ENCODE measurements at regions not wholly inside any gene's neighbourhood (a gene's known extent, or its start where the extent isn't known, plus 50 kb on each side); places are given as distances from the start of the nearest gene placed in this dataset.

DNA sequence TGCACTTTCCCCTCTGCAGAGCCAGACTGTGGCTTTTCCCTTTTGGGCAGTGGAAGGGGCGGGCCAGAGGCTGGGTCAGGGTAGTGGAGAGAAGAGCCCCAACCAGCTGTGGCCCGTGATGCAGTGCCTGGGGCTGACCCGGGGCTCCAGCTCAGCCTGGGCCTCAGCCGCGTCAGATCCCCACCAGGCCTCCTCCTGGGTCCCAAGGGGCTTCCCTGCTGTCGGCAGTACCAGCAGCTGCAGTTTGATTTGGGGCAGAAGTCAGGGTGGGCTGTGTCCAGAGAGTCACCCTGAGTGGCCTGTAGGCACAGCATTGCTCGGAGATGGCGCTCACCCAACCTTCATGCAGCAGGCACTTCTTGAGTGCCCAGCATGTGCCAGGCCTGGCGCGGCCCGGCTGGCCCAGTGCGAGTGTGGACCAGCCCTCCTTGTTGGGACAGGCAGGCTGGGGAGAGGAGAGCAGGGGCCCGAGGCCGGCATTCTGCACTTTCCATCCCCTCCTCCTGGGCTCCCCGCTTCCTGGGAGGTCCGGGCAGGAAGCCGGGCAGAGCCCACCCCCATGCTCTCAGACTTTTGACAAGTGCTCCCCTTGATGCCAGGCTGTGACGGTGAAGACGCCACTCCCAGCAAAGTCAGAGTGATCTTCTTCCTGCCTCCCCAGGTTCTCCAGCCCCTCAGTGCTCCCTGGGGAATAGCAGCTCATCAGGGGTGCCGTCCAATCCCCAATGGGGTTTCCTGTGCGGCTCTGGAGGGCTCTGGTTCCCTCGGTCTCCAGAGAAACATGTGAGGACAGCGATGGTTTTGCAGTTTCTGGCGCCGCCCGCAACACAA lies 88.3 kb upstream of the COL5A1 start:
- TF ChIP-seq CTCF (conservative IDR thresholded peaks at IDR 0.05; ENCODE audit: low read depth): no peak
- POLR2A ChIA-PET (ENCODE audit: low non-redundant PET): interaction anchor here (0.6 kb wide), 1 partner anchor 205 kb away, joined by 3 read pairs; no protein-coding TSS in a partner anchor
- H3K27ac ChIP-seq: peak overlapping the region; percentile 85
- CTCF ChIA-PET: interaction anchor here (1.0 to 1.1 kb wide), 2 partner anchors 110 to 389 kb away, joined by 3 read pairs; partner anchors contain the start of gene RNU6ATAC
- DNase-seq (ENCODE audit: low spot score): no peak

- POLR2A ChIA-PET (ENCODE audit: low non-redundant PET): no interaction called here
- TF ChIP-seq CTCF (conservative IDR thresholded peaks at IDR 0.05; ENCODE audit: low read depth): no peak
- peak overlapping the region; percentile 85 for H3K27ac ChIP-seq
- DNase-seq (ENCODE audit: low spot score): no peak
- CTCF ChIA-PET: interaction anchor here (1.1 kb wide), 1 partner anchor 389 kb away, joined by 3 read pairs; the partner anchor contains the start of gene RNU6ATAC
Observed at GRCh38 chr9:134553996-134554372, 87.6 kb upstream of the COL5A1 start.

- ChIA-PET CTCF (interaction anchor here (1.1 kb wide), 1 partner anchor 390 kb away, joined by 3 read pairs; the partner anchor contains the start of gene RNU6ATAC), POLR2A (ENCODE audit: low non-redundant PET) (no interaction called here)
- TF ChIP-seq CTCF (conservative IDR thresholded peaks at IDR 0.05; ENCODE audit: low read depth): no peak
- no peak for DNase-seq (ENCODE audit: low spot score)
- H3K27ac ChIP-seq: no peak overlapping the region
Observed at GRCh38 chr9:134554373-134555093, 87.1 kb upstream of the COL5A1 start.

- ChIA-PET CTCF (interaction anchor here (1.2 kb wide), 1 partner anchor 39 kb away, joined by 4 read pairs; no protein-coding TSS in a partner anchor), POLR2A (ENCODE audit: low non-redundant PET) (no interaction called here)
- no peak overlapping the region for H3K27ac ChIP-seq
- no peak for DNase-seq (ENCODE audit: low spot score)
- TF ChIP-seq CTCF (conservative IDR thresholded peaks at IDR 0.05; ENCODE audit: low read depth): no peak
Observed at GRCh38 chr9:134555094-134555650, 86.4 kb upstream of the COL5A1 start.

DNA sequence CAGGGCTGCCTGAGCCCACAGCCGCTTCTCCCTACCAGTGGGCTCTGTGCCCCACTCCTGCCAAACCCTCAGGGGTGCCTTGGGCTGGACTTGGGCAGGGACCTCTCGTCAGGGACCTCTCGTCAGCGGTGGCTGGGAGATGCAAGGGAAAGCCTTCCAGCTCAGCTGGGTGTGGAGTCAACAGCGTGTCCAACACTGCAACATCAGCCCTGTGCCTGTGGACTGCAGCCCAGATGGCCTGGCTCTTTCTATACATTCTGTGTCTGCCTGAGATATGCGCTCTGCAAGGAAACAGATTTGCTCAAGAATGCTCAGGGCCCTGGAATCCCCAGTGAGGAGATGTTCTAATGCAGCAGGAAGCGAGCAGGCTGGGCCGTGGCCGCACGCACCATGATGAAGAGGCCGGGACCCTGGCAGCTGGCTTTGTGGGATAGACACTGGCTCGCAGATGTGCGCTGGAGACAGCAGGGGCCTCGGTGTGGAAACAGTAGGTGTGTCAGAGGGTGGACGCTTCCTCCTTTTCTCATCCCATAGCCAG lies 85.0 kb upstream of the COL5A1 start:
- POLR2A ChIA-PET (ENCODE audit: low non-redundant PET): no interaction called here
- H3K27ac ChIP-seq: no peak overlapping the region
- no peak for TF ChIP-seq CTCF (conservative IDR thresholded peaks at IDR 0.05; ENCODE audit: low read depth)
- DNase-seq (ENCODE audit: low spot score): no peak
- CTCF ChIA-PET: interaction anchor here (0.6 to 1.2 kb wide), 3 partner anchors 29 to 103 kb away, joined by 3 to 4 read pairs (median 4); no protein-coding TSS in a partner anchor

DNA sequence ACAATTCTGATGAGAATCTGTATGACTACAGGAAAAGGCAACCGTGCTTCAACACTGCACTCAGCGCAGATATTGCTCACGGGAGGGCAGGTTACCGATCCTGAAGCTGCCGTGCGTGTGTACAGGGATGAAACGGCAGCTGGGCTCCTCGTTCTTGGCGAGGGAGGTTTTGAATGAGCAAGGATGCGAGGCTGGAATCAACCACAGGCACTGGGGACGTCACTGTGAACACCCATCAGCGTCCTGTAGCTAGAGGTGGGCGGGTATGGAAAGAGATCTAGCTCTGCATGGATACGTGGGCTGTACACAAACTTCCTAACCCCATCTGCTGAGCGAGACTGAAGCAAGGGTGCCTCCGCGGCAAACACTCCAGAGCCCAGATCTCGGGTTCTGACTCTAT lies 84.3 kb upstream of the COL5A1 start:
- no peak overlapping the region for H3K27ac ChIP-seq
- no peak for TF ChIP-seq CTCF (conservative IDR thresholded peaks at IDR 0.05; ENCODE audit: low read depth)
- no peak for DNase-seq (ENCODE audit: low spot score)
- POLR2A ChIA-PET (ENCODE audit: low non-redundant PET): no interaction called here
- CTCF ChIA-PET: interaction anchor here (0.7 to 1.6 kb wide), 3 partner anchors 29 to 201 kb away, joined by 3 to 5 read pairs (median 4); no protein-coding TSS in a partner anchor
